Stimulated activated CD4-positive, alpha-beta T cell treated with anti-CD3 and anti-CD28 coated beads, Interleukin-2, amount 100 ng/mL, for 48 hours (primary cell): ENCODE measurements at regions not wholly inside any gene's neighbourhood (a gene's known extent, or its start where the extent isn't known, plus 50 kb on each side); places are given as distances from the start of the nearest gene placed in this dataset.
"Not testable (repeated sequence)": the region's sequence is repeated elsewhere in the genome, so short reads cannot be mapped to it uniquely, and the experiment has no call there.

Experiments
- DNase-seq, 2 donors: peaks; one replicate each; pipeline ENCODE4 v3.0.0-alpha.2; 2020

- no peak for DNase-seq
Measured at GRCh38 chr5:57721226-57721625, 238.6 kb upstream of the ACTBL2 start.

GRCh38 chr5:57720656-57721055 lies 238.0 kb upstream of the ACTBL2 start:
- DNase-seq = no peak

- no peak for DNase-seq
Measured at GRCh38 chr5:57719216-57719615, 236.6 kb upstream of the ACTBL2 start.

- no peak for DNase-seq
Measured at GRCh38 chr5:57718155-57718554, 235.5 kb upstream of the ACTBL2 start.

GRCh38 chr5:57717555-57717954 lies 234.9 kb upstream of the ACTBL2 start:
- DNase-seq = no peak

- no peak for DNase-seq
Measured at GRCh38 chr5:57716661-57717060, 234.1 kb upstream of the ACTBL2 start.

GRCh38 chr5:57715296-57715695 lies 232.7 kb upstream of the ACTBL2 start:
- no peak for DNase-seq

GRCh38 chr5:57713535-57713934 lies 230.9 kb upstream of the ACTBL2 start:
- DNase-seq = not testable (repeated sequence)

GRCh38 chr5:57711946-57712345 lies 229.3 kb upstream of the ACTBL2 start:
- DNase-seq = no peak

- DNase-seq = no peak
Measured at GRCh38 chr5:57711471-57711870, 228.9 kb upstream of the ACTBL2 start.

- DNase-seq = no peak
Measured at GRCh38 chr5:57710126-57710525, 227.5 kb upstream of the ACTBL2 start.

- no peak for DNase-seq
Measured at GRCh38 chr5:57705769-57706168, 223.2 kb upstream of the ACTBL2 start.

GRCh38 chr5:57703721-57704120 lies 221.1 kb upstream of the ACTBL2 start:
- DNase-seq = no peak

- no peak for DNase-seq
Measured at GRCh38 chr5:57700484-57700883, 217.9 kb upstream of the ACTBL2 start.

GRCh38 chr5:57700072-57700471 lies 217.5 kb upstream of the ACTBL2 start:
- DNase-seq = no peak

- no peak for DNase-seq
Measured at GRCh38 chr5:57698802-57699201, 216.2 kb upstream of the ACTBL2 start.

- no peak for DNase-seq
Measured at GRCh38 chr5:57698086-57698485, 215.5 kb upstream of the ACTBL2 start.

- DNase-seq = no peak
Measured at GRCh38 chr5:57696825-57697570, 214.4 kb upstream of the ACTBL2 start.

- no peak for DNase-seq
Measured at GRCh38 chr5:57696389-57696769, 213.8 kb upstream of the ACTBL2 start.

GRCh38 chr5:57695706-57696388 lies 213.2 kb upstream of the ACTBL2 start:
- no peak for DNase-seq

- DNase-seq = no peak
Measured at GRCh38 chr5:57695179-57695578, 212.6 kb upstream of the ACTBL2 start.

GRCh38 chr5:57693488-57694305 lies 211.1 kb upstream of the ACTBL2 start:
- no peak for DNase-seq

GRCh38 chr5:57692582-57693487 lies 210.2 kb upstream of the ACTBL2 start:
- peak in 1 of 2 donors; percentile 6 for DNase-seq
